ENCODE measurements at regions not wholly inside any gene's neighbourhood (a gene's known extent, or its start where the extent isn't known, plus 50 kb on each side); places are given as distances from the start of the nearest gene placed in this dataset.
"Not testable (repeated sequence)": the region's sequence is repeated elsewhere in the genome, so short reads cannot be mapped to it uniquely, and the experiment has no call there.

GRCh38 chr5:56763711-56764466 is 51.5 kb upstream of the MAP3K1 start:
- ChIA-PET CTCF (no interaction called here), POLR2A (no interaction called here)

DNA sequence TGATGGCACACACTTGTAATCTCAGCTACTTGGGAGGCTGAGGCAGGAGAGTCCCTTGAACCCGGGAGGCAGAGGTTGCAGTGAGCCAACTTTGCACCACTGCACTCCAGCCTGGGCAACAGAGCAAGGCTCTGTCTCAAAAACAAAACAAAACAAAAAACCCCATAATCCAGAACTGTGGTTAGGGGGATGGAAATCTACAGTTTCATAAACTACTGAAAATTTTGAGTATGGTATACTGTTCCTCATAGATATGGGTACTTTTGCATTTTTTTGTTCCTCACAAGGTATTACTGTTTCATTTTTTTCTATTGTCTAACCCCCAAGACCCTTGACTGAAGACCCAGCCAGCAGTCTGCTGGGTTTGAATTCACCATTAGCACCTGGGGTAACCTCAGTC is 52.2 kb upstream of the MAP3K1 start:
- ChIA-PET POLR2A (no interaction called here), CTCF (no interaction called here)

- POLR2A ChIA-PET: no interaction called here
These were observed 54.0 kb upstream of the MAP3K1 start for GRCh38 chr5:56761151-56761885.

GRCh38 chr5:56760723-56761122 is 54.6 kb upstream of the MAP3K1 start:
- ChIA-PET POLR2A (no interaction called here), CTCF (interaction anchor here (0.6 kb wide), 1 partner anchor 211 kb away, joined by 3 read pairs; no protein-coding TSS in a partner anchor)

More at GRCh38 chr5:56761151-56761885, 54.0 kb upstream of the MAP3K1 start:
- CTCF ChIA-PET: interaction anchor here (0.6 kb wide), 1 partner anchor 212 kb away, joined by 3 read pairs; no protein-coding TSS in a partner anchor

DNA sequence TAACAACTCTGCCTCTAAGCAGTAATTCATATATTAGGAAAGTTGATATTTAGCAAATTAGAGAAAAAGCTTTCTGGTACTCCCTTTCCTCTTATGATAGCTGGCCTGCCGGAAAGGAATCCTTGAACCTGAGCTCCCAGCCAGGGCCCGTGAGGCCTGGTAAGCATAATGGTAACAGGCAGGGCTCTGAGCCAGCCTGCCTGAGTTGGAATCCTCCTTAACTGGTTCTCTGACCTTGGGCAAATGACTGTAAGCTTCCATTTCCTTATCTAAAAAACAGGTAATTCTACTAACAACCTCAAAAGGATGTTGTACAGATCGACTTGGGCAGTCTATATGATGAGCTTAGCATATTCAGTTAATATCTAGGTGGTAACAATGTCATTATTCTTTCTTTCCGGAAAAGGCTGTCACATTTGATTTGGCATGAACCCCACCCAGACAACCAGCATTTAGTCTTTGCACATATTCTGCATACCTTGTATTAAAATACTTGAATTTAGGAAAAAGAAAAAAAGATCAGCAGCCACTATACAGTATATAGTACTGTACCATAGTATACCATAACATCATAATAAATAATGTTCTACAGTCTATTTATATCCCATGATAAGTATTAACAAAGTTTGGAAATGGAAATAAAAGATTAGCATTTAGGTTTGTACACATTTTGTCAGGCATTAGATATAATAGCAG is 55.7 kb upstream of the MAP3K1 start:
- ChIA-PET POLR2A (no interaction called here), CTCF (no interaction called here)

DNA sequence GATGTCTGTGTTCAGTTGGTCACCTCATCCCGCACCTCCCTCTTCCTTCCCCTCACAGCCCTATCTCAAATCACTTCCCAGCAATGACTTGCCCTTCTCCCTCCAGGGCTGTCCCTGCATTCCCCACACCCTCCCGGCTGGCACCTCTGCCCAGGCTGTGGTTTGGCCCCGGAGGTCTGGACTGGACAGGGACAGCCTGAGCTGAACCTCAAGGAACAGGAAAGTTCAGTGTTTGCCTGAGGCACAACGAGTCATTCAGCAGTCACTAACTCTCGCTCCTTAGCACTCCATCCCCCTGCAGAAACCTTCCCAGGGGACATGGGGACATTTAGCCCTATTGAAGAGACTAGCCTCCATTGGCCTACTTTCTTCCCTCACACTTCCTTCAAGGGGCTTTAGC is 58.3 kb upstream of the MAP3K1 start:
- CTCF ChIA-PET: no interaction called here
- POLR2A ChIA-PET: no interaction called here

DNA sequence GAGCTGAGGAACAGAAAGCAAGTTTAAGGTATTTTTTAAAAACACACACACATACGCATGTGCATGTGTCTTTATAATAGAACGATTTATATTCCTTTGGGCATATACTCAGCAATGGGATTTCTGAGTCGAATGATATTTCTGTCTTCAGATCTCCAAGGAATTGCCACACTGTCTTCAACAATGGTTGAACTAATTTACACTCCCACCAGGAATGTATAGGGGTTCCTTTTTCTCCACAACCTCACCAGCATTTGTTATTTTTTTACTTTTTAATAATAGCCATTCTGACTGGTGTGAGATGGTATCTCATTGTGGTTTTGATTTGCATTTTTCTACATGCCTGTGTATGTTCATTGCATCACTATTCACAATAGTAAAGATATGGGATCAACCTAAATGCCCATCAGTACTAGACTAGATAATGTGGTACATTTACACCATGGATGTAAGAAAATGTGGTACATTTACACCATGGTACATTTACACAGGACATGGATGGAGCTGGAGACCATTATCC is 60.3 kb upstream of the MAP3K1 start:
- ChIA-PET POLR2A (no interaction called here), CTCF (no interaction called here)

GRCh38 chr5:56753588-56753987 is 61.8 kb upstream of the MAP3K1 start:
- POLR2A ChIA-PET: not testable (repeated sequence)
- CTCF ChIA-PET: interaction anchor here (1.2 kb wide), 1 partner anchor 21 kb away, joined by 3 read pairs; no protein-coding TSS in a partner anchor

DNA sequence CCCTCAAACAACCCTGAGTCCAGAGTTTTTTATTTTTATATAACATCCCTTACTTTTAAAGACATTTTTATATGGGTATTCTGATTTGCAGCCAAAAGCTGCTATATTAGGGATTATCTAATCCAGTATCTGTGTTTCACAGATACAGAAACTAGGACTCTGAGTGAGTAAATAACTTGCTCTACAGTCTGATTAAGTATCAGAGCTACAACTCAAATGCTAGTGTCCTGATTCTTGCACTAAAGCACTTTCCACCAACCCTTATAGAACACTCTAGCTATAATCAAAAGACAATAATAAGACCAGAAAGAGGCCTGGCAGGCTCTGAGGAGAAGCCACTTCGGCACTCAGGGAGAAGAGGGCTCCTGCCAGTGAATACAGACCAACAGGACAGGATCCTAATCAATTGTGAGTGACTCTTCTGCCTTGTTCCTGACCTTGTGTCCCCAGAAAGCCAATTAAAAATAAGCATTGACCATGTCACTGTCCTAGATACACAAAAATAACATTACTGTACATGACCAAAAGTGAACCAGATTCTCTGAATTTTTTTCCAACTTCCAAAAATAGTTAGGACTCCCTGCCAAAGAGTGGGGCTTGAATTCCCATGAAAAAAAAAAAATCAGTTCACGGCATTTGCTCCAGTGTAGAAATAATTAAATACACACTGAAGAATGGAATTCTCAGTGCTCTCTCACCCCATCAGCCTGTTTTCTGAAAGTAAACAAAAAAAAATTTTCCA is 63.6 kb upstream of the MAP3K1 start:
- ChIA-PET POLR2A (no interaction called here), CTCF (no interaction called here)

- ChIA-PET CTCF (no interaction called here), POLR2A (no interaction called here)
These were observed 65.5 kb upstream of the MAP3K1 start for GRCh38 chr5:56749842-56750241.

- ChIA-PET CTCF (no interaction called here), POLR2A (no interaction called here)
These were observed 68.6 kb upstream of the MAP3K1 start for GRCh38 chr5:56746553-56747339.

DNA sequence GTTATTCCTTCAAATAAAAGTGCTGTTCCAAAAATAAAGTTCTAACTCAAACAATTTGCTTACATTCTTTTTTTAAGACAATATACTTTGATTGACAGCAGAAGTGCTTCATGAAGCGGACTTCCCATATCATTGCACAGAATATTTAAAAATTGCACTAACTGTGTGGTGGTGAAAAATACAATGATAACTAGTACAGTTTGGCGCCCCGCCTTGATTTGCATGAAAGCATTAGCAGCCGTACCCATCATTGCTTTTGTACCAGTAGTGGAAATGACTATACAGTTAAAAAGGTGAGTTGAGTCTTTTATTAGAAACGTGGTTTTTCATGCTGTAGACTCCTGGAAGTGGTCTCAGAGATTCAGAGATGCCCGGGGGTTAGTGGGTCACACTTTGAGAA is 69.5 kb upstream of the MAP3K1 start:
- ChIA-PET CTCF (no interaction called here), POLR2A (no interaction called here)

GRCh38 chr5:56740868-56741267 is 74.5 kb upstream of the MAP3K1 start:
- CTCF ChIA-PET: no interaction called here
- POLR2A ChIA-PET: no interaction called here

DNA sequence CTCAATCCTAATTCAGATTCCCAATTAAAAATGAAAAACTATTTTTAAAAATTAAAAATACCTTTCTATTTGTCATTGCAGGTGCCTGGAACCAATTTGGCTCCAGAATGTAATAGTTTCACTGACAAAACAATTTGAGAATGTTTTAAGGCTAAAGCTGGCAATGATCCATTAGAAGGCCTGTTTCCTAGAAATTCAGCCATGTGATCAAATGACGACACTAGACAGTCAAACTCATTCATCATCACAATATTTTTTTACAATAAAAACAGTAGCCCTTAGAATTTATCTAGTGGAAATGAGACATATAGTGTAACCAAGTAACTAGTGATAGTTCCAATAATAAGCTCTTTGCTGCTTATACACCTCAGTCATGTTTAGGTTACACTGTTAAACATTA is 75.4 kb upstream of the MAP3K1 start:
- CTCF ChIA-PET: no interaction called here
- POLR2A ChIA-PET: no interaction called here

DNA sequence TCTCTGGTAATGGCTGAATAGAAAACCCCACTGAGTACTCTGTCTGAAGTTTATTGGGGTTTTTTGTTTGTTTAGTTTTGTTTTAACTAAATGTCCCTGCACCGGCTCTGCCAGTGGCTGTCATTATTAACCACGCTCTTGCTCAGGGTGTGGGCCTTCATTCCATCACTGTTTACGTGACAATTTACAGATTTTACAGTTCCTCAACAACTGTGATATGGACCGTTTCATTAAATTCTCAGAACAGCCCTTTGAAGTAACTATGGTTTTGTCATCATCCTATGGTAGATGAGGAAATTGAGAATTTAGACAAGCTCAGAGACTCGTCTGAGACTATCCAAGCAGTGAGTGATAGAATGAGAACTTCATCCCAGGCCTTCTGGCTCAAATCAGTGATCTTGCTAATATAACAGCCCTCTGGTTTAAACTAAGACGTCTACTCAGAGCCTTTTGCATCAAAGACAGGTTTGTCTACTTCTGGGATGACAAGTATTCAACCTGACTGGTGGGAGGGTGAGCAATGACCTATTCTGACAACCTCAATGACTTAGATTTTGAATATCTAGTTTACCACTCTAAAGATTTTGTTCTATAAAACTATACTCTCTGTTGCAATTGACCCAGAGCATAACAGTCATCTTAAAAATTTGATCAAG is 77.3 kb upstream of the MAP3K1 start:
- ChIA-PET CTCF (no interaction called here), POLR2A (no interaction called here)

GRCh38 chr5:56737002-56737621 is 78.2 kb upstream of the MAP3K1 start:
- CTCF ChIA-PET: no interaction called here
- POLR2A ChIA-PET: no interaction called here

DNA sequence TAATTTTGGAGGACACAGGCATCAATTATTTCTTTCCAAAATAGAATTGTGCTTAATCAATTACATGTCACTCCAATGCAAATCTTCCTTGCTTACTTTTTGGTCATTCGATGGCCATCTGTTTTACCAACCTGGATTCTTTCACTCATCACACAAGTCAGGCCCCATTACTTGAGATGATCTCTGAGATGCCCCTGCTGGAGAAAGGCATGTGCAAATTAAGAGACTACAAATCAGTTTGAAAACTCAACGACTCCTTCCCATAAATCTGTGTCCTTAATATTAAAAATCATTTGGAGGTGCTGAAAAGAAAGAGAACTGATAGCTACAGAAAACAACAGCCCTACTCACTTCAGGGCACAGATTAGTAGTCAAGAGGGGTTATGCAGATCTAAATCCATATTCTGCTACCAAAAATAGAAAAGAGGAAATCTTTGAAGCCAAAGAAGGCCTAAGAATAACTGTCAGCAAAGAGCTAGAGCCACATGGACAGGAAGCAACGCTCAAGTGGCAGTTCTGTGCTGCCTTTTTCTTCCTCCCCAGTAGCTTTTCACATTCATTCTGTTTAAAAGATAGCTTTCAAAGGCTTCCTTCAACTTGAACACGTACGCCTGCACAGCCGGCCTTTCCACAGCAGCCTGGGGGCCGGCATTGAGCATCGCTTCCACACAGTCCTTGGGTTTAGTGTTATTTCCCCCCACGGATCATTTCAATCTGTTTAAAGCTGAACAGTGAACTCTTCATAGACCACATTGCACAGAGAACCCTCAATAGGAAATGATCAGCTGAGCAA is 79.3 kb upstream of the MAP3K1 start:
- ChIA-PET POLR2A (no interaction called here), CTCF (interaction anchor here (1.1 kb wide), 1 partner anchor 12 kb away, joined by 3 read pairs; no protein-coding TSS in a partner anchor)
